HG02852 (cell line): ENCODE measurements at regions not wholly inside any gene's neighbourhood (a gene's known extent, or its start where the extent isn't known, plus 50 kb on each side); places are given as distances from the start of the nearest gene placed in this dataset.

ENCODE experiments used
- ATAC-seq: cut with Tn5 transposase; IDR thresholded peaks from one replicate; pipeline ENCODE4 v1.9.1; 2021; ENCODE audit warnings: mild to moderate bottlenecking, moderate library complexity; ENCODE audit not compliant: unreplicated experiment

DNA sequence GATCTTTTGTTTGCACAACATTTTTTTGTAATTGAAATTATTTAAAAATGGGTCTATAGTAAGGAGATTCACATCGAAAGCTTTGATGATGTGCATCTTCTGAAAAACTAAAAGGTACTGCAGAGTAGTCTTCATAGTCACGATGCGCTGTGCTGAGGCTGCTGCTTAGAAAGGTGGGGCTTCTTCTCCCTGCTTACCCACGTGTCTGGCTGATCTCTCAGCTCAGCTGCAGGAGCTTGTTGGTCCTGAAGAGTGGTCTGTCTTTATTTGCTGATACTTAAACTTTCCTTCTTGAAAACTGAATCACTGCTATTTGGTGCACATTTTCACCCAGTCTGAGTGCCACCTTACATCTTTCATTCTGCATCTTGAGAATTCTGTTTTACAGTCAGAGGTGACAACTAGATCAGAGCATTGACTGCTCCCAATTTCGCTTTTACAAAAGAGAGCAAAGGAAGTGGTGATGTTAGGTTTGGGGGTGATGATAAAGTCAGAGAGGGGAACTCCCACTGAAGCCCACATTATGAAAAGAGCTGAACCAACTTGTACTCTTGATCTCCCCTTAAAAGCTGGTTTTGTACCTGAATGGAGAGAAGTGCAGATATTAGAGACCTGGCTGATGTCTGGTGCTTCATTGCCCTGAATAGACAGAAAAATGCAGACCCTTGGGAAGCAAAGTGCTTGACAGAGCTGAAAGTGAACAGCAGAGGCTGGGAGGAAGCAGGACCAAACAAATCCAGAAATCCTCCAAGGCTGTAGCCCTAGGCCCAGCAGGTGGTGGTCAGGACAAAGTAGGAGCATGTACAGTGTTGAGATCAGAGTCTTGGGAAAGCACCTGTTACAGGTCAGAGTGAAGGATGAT is 984.5 kb downstream of the TSN start:
- ATAC-seq = no peak

DNA sequence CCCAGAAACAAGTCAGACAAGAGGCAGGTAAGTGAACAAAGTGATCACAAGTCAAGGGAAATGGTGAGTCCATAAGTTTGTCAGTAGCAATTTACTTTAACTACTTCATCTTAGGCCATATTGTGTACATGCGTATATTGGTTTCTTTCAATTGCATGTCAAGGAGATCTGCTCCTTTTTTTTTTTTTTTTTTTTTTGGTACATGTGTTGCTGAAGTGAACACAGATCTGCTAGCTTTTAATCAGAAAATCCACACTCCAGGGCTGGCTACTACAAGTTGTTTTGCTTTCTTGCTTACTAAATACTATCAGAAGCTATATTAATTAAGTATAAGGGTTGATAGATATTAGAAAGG is 985.1 kb downstream of the TSN start:
- ATAC-seq = no peak

DNA sequence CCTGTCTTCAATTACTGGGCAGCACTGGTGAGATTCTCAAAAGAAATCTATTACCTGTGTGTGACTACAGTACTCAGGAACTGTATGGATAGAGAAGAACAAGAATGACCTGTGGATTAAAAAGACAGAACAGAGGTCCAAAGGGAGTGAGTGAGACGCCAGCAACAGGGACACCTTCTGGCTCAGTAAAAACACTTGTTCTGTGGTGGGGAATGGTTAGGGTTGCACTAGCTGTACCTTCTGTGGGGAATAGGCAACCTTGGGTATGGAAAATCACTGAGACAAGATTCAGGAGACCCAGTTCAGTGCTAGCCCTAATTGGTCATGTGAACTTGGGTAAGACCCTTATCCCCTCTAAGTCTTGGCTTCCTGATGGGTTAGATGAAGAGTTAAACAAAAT is 986.0 kb downstream of the TSN start:
- ATAC-seq = no peak

DNA sequence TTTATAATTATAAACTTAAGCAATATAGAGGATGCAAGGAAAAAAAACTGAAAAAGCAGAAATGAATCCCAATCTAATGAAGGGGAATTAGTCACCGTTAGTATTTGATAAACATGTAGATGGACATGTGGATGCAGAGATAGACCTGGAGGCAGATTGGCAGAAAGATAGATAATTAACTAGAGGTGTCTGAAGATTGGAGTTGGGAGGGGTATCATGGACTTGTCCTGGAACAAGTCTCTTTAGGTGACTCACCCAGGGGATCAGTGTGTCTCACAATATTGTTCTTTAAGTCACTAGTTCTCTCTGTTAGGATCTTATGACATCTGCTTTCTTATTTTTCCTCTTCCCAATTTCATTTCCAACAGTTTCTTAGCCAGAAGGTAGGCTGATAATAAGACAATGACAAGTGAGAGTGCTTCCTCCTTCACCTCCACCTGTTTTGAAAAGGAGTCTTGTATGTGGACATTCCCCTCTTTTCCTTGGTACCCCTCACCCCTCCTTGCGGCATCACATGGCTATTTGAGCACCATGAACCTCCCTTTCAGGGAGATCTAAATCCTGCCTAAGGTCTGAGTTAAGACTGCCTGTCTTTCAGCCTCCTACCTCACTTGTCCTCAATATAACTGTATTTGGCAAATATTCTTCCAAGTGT is 987.7 kb downstream of the TSN start:
- no peak for ATAC-seq

DNA sequence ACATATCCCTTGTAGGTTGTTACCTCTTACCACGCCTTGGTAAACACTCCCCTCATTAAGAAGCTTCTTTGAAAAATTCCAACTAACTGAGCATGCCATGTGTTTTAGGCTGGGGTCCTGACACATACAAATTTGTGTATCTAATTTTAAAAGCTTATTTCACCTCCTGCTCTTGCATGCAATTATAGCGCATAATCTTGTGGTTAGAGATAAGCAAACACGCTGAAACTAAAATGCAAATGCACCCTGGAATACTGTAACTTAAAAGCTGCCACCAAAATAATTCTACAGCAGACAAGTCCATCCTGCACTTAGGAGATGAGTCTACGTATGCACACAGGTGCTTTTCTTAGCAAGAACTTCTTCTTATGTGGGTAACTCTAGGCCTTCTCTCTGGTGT is 990.2 kb downstream of the TSN start:
- ATAC-seq = no peak

DNA sequence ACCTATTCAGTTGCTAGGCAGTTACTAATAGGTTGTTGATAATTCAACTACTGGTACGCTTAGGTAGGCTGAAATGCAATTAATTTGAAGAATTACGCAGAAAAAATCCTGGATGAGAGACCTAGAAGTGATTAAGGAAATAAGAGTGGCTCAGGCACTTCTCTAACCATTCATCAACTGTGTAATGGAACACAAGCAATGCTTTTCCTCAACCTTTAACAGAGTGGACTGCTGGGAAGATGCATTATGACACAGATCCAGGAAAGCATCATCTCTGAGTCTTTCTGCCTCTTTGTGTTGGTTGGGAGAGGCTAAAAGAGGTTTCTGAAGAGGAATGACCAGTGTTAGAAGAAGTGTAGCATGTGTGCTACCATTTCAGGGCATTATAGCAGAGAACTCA is 992.2 kb downstream of the TSN start:
- no peak for ATAC-seq

DNA sequence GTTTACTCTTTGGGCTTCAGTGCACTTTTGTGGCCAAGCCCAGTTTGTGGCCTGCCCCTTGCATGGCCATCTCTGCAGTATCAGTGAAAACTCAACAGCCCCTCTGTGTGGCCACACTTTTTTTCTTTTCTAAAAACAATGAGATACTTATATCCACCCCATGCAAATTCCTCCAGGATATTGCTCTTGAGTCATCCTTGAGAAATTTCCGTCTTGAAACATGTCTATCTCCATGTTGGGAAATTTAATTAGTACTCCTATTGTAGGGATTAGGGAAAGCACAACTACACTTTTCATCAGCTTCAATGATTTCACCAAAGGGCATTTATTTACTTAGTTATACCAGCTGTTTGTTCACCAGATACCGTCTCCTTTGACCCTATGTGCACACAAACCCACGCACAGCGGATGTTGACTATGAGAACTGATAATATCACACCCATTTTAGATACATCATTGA is 993.1 kb downstream of the TSN start:
- no peak for ATAC-seq

DNA sequence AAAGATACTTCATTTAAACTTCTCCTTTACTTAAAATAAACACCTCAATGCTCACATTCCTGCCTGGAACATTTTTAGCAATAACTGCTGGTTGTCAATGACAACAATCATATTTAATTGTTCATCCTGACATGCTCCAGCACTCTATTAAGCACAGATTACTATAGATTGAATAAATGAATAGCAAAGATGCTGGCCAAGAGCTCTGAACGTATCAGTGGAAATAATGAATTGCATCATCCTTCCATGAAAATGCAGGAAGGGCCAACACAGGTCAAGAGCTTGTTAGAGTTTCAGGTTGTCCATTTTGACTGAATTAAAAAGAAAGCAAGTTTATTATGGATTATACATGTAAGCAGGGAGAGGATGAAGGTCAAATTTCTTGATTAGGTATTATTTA is 994.0 kb downstream of the TSN start:
- no peak for ATAC-seq

DNA sequence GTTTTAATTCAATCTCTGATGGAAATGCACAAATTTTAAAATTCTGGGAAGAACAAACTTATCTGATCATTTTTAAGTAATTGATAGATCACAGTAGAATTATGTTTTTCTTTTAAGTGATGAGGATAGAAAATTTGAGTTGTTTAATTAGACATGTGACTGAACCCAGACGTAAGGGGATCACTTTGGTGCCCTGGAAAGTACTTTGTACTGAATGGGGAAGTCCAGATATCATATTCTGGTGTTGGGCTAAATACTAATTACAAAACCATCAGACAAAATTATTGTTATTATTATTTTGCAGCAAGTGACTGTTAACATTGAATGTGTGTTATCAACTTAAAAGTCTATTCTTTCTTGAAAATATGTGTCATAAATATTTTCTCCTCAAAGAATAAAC is 994.6 kb downstream of the TSN start:
- ATAC-seq = no peak

DNA sequence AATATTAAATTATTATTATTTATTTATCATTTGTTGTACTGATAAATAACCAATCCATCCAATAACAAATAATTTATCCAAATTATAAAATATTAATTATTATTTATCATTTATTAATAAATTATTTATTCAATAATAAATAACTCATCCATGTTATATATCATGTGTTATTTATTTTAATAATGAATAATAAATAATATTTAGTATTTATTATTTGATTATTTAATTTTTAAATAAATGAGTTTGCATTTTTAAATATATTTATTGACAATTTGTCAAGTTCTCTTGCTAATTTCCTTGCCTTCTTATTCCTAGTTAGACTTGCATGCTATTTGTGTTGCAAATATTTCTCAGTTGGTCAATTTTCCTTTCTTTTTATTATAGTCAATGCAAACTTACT is 995.4 kb downstream of the TSN start:
- no peak for ATAC-seq

DNA sequence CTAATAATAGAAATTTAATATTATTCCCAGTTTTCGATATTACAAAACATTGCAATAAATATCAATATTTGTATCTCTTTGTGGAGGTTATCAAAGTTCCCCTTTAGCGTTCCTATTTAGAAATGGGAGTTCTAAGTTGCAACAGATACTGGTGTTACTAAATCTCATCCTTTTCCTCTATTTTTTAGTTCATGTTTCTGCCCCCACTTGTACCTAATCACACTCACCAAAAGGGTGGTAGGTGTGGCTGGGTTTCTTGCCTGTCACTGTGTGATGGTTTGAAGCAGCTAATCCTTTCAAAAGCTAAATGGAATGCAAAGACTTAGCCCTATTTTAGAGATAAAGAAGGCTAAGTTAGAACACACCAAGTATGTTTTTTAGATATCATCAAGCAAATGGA is 997.9 kb downstream of the TSN start:
- no peak for ATAC-seq

DNA sequence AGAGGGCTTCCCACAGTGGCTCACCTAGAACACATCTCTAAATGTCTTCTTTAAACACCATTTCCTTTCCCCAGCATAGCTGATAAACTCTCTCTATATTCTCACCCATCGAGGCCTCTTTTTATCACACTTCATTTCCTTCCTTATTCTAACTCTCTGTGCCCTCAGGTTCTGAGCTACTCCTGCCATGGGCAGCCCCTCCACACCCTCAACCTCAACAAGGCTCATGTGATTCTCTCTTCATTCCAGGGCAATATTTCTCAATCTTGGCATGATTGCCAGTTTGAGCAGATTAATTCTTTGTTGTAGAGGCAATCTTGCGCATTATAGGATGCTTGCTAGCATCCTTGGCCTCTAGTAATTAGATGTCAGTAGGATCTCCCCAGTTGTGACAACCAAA is 999.1 kb downstream of the TSN start:
- ATAC-seq = no peak

DNA sequence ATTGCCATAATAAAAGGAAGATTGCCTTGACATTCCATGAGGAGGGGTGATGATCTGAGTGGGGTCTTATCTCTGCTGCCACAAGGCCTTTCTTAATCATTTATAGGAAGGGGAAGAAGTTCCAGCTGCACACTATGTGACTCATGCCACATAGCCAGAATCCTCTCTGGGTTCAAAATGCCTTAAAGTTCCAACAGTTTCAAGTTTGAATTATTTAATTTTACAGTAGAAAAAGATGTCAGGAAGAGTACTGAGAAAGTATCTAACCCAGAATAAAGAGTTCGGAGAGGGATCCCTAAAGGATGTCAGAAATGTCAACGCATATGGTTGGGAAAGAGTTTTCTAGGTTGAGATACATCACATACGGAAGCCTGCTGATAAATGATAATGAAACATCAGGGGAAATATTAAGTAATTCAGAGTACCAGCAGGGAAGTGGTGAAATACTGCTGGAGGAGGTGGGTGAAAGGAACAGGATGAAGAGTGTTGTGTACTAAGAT is 999.9 kb downstream of the TSN start:
- no peak for ATAC-seq

DNA sequence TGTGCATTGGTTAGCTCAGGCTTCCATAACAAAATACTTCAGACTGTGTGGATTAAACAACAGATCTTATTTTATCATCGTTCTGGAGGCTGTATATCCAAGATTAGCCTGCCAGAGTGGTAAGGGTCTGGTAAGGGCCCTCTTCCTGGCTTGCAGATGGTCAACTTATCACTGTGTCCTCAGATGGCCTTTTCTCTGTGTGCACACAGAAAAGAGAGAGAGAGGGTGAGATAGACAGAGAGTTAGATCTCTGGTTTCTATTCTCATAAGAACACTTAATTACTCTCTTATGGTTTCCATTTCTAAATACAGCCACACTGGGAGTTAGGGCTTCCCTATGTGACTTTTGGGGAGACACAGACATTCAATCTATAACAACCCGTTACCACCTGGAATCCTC is 1003.5 kb downstream of the TSN start:
- ATAC-seq = peak; percentile 64

DNA sequence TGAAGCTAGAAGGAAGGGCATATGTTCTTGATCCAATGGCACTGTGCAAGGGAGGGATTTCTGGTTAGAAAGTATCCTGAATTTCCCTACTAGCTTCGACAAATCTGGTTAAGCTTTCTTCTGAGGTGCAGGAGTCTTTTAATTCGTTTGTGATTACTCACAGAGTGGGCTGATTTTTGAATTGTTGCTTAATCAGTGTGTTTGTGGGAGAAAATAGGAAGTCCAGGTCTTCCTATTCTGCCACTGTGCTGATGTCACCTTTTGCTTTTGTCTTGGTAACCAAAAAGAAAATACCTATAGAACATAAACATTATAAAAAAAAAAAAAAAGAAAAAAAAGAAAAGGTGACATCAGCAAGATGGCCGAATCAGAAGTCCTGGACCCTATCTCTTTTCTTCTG is 1008.6 kb downstream of the TSN start:
- ATAC-seq = no peak

DNA sequence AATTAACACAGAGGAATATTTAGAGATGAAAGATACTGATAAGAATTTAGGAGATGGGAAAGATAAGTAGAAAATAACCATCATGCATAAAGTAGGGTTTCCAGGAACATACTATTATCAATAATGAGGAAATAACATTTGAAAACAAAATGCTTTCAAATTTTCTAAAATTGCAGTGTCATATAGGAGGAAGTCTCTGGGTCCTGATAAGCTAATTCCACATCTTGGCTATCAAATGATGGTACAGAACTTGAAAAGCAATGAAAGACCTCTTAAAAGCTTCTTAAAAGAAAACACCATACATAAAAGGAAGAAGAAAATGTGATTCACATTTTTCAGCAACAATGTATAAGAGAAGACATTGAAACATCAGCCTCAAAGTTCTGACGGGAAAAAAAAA is 1024.8 kb downstream of the TSN start:
- ATAC-seq = no peak

DNA sequence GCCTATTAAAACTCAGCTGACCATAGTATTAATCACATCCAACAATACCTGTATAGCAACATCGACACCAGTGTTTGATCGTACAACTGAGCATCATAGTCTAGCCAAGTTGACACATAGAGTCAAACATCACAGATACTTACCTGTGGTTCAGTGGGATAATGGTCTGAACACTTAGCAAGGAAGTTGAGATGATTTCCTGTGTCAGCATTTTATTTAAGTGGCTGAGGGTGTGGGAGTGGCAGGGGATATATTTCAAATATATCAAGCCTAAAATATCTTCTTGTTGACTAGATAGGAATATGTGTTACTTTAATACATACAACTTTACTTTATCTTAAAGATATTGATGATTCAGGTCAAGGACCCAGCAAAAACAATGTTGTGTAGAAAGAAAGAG is 1038.6 kb downstream of the TSN start:
- no peak for ATAC-seq

DNA sequence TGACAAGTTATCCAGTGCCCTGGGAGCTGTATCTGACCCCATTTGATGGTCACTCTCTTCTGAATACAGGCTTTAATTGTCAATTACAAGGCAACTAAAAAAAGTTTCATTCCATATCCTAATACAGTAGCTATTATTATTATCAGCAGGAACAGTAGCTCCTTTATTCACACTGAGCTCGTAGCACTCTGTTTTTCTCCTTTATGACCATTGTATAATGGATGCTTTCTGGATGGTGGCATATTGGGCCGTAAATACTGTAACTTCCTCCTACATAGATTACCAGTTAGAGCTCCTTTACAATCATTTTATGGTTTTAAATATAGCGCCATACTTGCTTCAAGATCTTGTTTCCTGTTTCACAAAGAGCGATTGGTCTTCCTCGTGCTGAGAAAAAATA is 1040.3 kb downstream of the TSN start:
- no peak for ATAC-seq

DNA sequence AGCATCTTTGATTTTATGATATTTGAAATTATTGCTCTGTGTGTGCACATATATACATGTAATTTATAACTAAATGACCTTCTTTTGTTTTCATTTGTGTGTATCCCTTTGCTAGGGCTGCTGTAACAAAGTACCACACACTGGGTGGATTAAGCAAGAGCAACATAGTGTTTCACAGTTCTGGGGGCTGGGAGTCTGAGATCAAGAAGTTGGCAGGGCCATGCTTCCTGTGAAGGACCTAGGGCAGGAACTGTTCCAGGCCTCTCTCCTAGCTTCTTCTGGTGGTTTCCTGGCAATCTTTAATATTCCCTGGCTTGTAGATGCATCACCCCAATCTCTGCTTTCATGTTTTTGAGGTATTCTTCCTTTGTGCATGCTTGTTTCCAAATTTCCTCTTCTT is 1043.9 kb downstream of the TSN start:
- ATAC-seq = no peak

DNA sequence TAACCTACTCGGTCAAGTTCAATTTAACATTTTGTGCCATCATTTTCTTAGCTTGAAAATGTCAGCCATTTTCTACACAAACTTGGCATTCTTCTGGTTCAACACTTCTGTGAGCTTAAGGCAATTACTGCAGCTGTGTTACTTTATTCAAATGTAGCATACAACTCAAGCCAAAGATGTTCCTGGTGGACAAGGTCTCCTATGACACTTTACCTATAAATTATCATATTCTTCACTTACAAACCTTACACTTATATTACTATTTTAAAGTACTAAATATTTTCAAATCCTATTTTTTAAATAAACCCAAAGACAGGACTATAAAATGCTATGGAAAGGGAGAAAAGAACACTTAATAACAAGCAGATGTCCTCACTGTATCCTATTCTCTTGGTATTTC is 1045.3 kb downstream of the TSN start:
- ATAC-seq = no peak

DNA sequence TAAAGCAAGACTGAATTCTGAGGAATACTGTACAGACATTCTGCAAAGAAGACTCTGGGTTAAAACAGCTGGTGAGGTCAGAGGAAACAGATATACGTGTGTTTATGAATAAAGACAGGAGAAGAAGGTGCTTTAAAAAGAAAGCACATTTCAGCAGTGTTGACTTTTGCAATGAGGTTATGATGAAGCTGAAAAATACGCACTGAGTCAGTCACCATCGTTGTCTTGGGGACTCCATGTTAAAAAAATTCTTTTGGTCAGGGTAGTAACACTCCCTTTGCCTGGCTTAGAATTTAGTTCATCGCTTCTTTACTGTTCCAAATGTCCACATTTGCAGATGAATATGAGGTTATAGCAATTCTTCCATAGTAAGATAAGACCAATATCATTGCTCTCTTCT is 1049.0 kb downstream of the TSN start:
- no peak for ATAC-seq

DNA sequence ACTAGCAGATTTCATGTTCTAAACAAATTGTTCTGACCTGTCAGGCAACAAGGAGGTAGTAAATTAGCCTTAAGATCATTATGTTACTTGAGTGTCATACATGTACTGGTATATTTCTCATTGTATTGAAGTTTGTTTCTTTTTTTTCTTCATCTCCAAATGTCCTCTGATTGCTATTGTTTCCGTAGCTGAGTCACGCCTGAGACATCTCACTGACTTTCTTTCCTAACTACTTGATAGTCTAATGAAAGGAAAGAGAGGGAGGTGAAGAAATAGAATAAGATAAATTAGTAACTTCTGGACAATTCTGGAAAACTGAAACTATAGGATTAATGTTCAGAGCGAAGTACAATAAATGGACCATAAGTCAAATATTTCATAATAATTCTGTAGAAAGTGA is 1049.9 kb downstream of the TSN start:
- ATAC-seq = no peak
